HG03095 (cell line): ENCODE measurements at regions not wholly inside any gene's neighbourhood (a gene's known extent, or its start where the extent isn't known, plus 50 kb on each side); places are given as distances from the start of the nearest gene placed in this dataset.
A peak's percentile ranks its signal among the peaks of the same experiment; 100 is the strongest.

Experiments used
- ATAC-seq: cut with Tn5 transposase; IDR thresholded peaks from one replicate; pipeline ENCODE4 v1.9.1; 2021; ENCODE audit warnings: moderate library complexity; ENCODE audit not compliant: unreplicated experiment

DNA sequence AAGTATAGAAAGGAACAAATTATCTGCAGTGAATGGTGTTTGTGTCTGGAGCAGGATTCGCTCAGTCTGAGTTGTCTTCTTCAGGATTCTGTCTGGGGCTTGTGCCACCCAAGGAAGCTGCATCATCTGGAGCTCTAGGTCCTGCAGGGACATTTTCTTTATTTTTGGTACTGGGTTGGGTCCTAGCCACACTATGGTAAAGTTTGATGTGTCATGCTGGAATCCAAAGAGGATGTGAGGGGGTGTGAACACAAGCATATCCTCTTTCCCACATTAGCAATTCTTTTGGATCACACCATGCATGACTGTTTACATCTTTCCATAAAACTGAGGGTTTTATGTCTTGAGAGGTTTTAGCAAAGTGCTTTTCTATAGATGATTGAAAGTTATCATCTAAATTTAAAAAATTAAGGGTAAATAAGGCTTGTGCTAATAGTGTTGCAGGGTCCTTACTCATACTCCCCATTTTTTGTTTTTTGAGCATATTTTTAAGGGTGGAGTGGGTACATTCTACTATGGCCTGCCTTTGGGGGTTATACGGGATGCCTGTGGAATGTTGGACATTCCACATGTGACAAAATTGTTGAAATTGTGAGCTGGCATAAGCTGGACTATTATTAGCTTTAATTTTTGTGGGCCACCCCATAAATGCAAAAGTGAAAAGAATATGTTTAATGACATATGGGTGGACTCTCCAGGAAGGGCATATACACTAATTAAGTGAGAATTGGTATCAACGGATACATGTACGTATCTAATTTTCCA lies 152.0 kb upstream of the HMCN1 start:
- no peak for ATAC-seq

DNA sequence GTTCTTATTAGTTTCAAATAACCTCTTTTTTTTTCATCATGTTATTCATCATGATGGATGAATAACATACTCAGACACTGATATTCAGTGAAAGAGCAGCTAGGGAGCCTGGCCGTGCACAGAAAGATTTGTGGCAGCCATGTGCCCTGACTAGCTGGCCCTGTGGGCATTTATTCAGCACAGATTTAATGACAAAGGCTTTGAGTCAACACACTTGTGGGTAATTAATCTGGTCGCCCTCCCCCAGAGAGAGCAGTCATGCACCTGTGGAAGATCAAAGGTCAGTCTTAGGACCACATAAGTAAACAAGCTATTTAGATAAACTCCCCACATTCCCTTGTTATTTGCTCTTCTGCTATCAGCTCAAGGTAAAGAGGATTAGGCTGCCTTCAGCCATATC lies 153.2 kb upstream of the HMCN1 start:
- no peak for ATAC-seq

DNA sequence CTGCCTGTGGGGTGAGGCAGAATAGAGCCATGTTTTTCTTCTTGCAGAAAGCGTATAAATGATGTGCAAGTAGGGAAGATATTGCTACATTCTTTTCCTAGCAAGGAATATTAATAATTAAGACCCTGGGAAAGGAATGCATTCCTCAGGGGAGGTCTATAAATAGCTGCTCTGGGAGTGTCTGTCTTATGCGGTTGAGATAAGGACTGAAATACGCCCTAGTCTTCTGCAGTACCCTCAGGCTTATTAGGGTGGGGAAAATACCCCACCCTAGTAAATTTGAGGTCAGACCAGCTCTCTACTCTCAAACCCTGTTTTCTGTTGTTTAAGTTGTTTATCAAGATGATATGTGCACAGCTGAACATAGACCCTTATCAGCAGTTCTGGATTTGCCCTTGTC lies 155.9 kb upstream of the HMCN1 start:
- no peak for ATAC-seq

DNA sequence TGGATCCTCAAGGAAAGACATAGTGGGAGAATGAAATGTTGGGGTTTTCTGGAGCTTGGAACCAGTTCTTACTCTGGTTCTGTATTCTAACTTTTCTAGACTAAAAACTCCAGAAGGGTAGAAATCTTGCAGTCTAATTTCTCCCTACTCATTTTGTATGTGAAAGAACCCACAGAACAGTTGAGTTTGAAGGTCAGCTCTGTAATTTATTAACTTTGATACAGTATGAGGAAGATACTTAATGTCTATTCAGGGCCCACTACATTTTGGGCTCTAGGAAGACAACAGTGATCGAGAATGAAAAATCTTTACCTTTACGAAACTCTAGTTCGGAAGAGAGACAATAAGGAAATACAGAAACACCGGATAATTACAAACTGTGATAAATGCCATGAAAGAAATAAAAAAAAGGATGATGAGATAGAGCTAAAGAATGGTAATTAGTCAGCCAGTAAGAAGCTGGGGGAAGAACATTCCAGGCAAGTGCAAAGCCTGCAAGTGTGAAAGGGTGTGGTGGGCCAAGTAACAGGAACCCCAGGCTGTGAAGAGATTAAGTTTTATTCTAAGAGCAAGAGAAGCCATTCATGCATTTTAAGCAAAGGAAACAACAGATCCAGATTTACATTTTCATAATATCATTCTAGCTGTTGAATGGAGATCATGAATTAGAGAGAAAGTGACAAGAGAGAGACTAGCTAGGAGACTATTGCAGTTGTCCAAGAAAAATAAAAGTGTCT lies 159.9 kb upstream of the HMCN1 start:
- ATAC-seq, result no peak

DNA sequence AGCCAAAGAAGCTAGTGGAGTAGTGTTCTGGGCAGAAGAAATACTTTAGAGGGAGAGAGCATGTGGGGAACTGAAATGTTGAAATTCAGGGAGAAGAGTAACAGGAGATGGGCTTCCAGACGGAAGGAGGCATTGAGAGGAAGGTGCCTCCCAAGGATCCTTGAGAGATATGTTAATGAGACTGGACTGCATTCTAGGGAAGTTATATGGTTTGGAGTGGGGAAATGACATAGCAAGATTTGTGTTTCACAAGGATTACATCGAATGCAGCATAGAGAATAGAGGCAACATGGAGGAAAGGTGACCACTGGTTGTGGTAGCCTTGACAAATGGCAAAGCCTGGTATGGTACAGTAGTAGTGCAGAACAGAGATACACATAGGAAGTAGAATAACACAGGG lies 160.5 kb upstream of the HMCN1 start:
- no peak for ATAC-seq

DNA sequence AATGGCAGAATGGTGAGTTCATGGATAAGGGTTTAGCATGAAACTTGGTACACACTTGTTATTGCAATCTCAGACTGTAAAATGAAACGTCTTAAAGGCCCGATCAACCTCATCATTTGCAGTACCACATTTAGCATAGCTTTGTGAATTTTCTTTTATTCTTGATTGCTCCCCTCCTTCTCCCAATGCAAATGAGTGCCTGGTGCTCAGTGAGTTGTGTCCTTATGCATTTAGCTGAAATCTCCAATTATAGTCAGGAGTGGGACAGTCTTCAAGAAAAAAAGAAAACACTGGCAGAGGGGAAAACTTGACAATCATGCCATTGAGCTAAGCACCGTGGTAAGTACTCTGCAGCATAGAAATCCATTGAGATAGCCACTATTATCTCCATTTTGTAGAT lies 161.0 kb upstream of the HMCN1 start:
- ATAC-seq, result no peak

DNA sequence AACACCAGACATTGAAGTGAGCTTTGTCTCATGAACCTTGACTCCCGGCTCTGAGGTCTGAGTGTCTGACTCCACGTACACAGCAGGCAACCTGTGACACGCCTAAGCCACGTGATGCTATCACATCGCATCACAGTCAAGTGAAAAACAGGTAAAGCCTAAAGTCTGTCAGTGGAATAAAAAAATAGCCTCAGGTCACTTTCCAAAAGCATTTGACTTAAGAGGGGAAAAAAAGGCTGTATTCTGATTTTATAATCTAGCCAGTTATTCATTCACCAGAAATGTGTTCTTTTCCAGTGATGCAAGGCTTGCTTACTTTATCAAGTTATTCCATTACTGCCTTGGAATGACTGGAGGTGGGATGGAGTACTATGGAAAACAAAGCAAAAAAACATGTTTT lies 163.2 kb upstream of the HMCN1 start:
- ATAC-seq, result no peak

DNA sequence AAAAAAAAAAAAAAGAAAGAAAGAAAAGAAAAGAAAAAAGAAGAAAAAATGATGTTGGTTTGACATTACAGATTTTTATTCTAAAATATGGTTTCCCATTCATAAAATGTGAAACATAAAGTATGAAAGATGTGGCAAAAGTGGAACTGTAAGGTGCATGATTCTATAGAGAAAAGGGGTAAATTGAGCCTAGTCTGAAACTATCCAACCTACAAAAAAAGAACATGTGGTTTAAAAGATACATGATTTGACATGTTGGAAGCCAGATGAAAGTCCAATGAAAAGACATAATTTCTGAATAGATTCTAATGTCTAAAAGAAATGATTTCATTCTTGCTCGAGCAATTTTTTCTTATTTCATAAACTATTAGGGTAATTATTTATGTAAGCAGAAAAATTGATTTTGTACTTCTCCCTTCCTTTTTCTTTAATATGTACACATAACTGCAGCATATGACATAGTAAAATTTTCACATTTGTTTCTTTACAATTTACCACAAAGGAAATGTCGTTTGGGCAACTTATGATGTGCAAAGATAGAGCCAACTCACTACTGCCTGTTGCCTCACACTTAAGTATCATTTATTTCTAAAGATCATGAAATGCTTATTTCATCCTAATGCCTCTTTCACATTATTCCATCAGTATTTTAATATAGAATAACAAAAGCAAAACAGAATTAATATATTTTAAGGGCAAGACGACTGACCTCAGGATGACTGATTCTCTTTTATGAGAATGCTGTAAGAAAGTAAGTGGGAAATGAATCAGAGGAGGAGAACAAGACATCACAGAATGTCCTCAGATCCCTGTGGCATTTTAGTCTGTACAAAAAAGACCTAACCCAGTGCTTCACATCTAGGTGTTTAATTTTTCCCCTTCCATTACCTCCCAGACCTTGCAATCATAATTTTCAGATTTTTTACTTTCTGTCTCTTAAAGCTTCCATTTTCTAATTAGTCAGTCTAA lies 165.8 kb upstream of the HMCN1 start:
- ATAC-seq, result no peak

DNA sequence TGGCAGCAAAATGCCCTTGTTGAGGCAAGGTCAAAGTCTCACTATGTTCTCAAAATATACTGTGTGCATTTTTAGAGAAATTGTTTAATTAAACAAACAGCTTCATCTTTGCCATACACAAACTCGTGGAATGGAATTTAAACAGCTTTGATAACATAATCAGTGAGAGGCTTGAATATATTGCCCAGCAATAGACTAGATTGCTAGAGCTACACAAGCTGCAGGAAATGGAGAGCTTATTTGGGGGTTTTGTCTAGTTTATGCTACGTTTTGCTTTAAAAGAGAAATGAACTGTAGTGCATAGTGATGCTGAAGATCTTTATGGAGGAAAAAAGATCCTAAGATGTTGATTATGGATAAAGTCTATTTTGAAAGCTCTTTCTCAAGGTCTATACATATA lies 166.8 kb upstream of the HMCN1 start:
- ATAC-seq, result no peak

DNA sequence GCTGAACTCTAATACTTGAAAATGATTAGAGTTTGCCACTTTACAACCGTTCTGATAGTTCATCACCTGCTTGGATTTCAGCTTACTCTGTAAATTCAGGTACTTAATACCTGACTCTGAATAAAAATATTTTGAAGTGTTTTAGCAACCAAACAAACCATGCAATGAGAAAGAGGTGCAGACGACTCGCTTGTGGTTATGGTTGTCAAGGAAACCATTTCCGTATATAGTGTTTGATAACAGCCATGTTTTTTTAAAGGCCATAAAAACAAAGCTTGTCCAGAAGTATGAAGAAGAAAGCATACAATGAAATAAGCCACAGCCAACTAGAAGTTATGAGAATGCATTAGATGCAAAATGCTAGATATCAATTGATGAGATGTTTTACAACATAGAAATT lies 167.2 kb upstream of the HMCN1 start:
- no peak for ATAC-seq

DNA sequence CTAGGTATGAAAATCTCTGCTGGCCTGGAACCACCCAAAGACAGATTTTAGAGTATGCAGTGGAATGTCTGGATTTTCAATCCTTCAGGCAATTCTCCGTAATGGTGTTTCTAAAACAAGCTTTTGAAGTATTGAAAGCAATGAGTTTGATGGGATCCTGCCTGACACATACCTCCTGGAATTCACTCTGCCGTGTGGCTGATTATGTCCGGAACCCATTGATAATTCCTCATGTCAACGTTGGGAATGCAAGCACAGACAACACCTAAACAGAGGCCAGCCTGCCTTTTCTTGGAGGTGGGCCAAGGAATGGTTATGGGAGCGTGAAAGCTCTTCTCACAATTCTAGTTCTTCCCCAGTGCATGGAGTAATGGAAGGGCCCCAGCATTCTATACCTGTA lies 168.9 kb upstream of the HMCN1 start:
- ATAC-seq, result no peak

DNA sequence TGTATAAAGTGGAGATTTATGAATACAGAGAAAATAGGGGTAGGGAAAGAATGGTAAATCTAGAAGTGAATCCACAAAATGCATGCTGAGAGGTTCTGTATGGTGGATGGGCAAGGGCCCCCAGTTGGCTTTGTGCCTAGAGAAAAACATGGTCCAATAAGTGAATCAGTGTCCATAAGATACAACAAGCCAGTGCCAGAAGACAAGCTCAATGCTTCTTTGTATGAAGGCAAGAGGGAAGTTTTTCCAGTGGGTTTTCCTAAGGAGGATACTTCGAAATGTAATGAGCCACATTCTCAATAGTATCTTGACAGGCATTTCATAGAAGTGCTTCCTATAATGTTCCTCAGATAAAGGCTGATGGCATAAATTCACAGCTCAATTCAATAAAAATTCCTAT lies 169.4 kb upstream of the HMCN1 start:
- no peak for ATAC-seq

DNA sequence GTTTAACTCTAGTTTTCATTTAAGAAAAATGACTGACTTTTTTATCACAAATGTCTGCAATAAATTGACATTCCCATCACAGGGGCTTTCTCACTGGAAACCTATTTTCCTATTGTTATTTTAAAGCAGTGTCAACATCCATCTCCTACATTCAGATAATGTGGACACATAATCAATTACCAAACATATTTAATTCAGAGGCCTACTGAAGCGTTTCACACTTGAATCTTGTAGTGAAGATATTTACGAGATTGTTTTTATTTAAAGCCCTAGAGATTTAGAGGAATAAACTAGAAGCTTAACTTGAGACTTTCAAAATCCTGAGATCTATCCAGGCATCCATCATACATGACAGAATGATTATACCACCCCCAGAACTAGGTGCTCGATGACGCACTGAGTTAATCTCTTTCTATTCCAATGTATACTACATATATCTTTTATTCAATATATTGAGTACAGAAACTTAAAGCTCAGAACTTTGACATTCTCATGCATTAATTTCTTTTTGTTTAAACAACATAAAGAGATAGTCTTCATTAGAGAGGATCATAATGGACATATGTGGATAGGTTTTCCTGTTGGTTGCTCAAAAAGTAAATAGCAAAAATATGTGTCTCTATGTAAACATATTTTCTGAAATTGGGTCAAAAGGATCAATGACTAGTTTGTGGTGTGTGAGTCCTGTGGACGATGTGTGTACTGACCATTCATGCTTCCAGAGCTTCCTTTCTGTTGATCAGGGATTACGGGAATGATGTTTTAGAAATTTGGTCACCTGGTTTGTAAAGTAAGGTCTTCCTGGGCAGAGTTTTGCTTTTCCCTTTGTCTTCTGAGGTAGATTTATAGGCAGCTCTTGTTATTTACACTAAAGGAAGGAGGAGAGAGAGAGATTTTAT lies 171.5 kb upstream of the HMCN1 start:
- ATAC-seq, result no peak

DNA sequence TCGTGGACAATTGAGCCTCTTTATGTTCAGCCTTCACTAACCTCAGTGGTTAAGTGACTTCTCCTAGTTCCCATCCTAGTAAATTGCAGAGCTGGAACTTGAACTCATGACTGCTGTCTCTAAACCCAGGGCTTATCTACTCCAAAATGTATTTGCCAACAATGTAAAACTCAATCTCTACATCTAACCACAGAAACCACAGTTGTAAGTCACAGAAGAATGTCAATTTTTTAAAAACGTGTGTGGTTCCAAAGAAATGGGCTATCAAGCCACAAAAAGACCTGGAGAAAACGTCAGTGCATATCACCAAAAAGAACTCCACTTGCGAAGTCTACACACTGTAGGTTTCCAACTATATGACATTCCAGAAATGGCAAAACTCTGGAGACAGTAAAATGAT lies 172.6 kb upstream of the HMCN1 start:
- ATAC-seq, result no peak

DNA sequence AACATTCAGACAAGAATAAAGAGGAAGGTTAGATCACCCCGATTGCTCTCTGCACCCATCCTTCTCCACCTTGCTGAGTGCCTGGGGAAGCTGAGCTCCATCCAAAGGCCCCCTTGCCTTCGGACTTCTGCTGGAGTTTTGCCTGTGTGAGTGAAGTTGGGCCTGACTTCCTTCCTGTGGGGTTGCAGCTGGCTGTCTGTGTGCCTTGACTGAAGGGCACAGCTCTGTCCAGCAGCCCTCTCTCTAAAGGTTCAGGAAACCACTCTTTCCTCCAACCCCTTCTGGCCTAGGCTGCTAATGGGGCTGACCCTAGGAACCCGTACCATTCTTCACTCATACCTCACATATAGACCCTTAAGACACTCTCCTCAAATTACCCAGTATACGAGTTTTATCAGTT lies 173.4 kb upstream of the HMCN1 start:
- ATAC-seq, result no peak

DNA sequence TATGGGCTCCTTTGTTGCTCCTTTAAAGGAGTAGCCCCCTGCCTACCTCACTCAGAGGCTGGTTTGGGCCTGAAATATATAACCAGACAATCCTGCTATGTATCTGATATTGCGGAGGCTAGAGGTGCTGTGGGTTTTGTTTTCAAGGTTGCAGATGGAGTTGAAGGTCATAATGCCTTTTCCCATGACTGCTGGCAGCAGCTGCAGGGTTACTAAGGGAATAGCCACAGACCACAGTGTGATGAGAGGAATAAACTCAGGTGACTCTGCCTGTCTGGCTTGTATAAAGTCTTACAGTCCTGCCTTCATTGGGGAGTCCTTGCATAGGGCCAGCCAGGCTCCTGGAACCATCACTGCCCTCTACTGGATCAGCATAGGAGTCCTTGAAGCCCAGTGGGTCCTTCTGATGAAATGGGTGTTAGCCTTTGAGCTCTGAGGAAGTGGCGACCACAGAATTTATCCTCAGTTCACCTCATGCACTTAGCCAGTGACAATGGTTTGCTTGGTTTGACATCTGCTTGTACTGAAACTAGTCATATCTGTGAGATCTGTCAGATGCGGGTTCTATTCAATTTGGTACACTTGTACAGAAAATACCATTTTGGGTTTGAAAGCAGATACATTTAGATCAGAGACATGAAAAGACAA lies 174.4 kb upstream of the HMCN1 start:
- peak; percentile 98 for ATAC-seq

DNA sequence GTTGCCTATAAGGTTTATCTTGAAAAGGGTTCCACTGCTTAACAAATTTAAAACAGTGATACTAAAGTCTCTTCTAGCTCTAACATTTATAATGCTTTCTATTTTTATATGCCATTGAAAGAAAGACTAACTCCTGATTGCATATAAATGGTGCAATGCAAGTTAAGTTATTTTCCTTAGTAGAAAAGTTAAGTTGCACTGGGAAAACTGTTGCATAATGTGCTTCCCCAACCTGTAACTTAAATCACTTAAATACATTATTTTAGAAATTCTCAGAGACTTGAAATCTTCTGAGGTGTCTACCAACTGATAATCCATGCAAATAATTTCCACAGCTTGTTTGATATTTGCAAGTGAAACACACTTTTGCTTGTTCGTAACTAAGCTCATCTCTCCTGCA lies 175.0 kb upstream of the HMCN1 start:
- ATAC-seq, result no peak

DNA sequence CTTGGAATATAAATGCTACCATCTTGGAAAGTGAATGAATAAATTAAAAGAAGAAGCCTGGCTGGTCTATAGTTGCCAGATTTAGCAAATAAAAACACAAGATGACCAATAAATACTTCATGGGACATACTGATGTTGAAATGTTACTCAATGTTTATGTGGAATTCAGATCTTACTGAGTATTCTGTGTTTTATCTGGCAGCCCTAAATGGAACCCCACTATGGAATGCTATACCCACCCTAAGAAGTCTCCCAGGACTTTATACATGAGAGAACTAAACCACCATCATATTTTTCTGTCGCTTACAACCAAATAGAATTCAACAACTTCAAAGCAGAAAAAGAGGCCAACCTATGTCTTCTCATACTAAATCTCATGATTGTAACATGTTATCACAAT lies 177.6 kb upstream of the HMCN1 start:
- no peak for ATAC-seq

DNA sequence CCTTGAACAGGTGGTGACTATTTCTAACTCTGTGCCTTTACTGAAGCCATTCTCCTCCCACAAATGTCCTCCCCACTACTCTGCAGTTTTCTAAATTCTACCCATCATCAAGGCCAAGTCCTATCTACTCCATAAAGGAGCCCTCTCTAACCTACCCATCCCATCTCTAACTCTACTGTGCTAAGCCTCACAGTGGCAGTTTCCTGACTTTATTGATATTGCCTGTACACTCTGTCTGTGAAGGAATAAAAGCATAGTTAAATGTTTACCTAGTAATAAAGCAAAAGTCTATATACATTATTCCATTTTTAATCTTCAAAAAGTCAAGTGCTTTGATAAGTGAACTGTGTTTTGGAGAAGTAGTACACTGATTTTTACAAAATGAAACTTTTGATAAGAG lies 178.4 kb upstream of the HMCN1 start:
- no peak for ATAC-seq

DNA sequence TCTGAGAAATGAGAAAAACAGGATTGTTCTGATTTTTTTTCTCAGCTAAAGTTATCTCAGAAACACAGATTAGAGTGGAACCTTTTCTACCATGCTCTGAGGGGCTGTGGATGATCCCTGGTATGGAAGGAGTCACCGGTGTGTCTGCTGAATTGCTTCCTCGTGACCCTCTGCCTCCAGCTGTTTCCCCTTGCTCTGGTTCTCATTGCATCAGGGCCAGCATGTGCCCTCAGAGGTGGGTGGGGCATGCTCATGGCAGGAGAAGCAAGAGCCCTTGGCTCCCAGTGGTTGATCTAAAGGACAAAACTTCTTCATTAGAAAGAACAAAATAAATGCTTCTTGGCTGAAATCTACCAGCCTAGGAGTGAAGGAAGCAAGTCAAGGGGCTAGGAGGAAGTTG lies 183.2 kb upstream of the HMCN1 start:
- no peak for ATAC-seq
